ENCODE measurements at regions not wholly inside any gene's neighbourhood (a gene's known extent, or its start where the extent isn't known, plus 50 kb on each side); places are given as distances from the start of the nearest gene placed in this dataset.

DNA sequence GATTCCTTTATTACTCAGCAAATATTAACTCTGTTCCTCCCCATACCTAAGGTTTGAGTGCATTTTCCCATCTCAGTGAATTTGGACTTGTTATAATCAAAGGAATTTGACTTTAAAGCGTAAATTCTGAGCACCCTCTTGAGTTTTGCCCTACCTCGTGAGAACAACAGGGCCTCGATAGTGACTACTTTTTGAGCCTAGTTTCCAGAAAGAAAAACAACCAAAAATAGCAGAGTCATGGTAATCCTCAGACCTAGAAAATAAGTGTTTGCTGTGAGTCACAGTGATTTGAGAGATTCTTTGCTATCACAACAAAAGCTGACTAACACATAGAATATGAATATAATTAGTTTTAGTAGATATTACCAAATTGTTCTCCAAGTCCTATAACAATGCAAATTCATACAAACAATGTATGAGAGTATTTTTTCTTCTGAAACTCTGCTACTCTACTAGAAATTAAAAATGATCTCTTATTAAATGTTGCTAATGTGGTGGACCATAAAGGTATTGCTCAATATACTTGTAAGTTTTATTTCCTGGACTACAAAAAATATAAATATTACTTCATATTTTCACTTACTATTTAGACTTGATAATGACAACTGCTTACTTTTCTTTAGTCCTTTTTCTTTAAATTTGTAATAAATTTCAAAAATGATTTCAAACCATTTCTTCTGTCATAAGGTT lies 759.7 kb downstream of the BRINP1 start:
- no peak for DNase-seq

DNA sequence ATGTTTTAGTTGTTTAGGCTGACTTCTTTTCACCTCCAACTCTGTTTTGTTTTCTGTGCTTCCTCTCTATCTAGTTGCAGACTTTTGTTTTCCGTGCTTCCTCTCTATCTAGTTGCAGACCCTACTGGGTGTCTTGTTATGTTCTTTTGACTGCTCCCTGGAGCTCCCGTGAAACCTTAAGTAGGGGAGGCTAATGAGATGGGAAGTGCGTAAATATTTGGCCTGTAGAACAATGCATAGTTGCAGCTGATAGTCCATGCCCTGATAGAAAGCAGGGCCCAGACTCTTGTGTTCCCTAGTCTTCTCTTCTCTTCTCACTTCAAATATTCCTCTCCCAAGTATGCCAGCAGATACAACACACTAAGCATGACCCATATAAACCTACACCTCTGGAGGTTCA lies 757.0 kb downstream of the BRINP1 start:
- DNase-seq: no peak

DNA sequence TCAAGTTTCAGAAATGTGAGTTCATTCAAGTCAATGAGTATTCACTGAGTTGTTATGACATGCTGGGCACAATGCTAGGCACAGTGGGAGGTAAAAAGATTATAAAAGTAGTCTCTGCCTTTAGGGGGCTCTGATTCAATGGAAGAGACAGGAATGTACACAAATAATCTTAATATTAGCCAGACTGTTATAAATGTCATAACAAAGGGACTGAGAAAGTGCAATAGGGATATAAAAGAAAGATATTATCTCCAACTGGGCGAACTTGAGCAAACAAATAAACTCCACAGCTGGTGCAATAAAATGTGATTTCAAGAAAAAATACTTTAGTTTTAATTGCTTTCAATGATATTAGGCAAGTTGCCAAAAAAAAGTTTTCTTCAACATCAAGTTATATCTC lies 755.2 kb downstream of the BRINP1 start:
- DNase-seq: no peak

DNA sequence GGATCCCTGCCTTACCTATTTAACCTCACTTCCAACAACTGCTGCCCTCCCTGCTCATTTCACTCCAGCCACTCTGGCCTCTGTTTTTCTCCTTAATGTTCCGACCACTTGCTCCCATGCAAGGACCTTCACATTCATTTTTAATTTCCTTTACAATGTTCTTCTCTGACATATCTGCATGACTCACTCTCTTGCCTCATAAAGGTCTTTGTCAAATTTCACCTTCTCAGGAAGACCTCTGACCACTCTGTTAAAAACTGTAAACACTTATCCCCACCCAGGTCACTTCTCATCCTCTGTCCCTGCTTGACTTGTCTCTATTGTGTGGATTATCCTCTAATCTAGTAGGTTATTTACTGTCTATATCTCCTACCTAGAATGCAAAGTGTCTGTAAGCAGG lies 751.2 kb downstream of the BRINP1 start:
- no peak for DNase-seq

DNA sequence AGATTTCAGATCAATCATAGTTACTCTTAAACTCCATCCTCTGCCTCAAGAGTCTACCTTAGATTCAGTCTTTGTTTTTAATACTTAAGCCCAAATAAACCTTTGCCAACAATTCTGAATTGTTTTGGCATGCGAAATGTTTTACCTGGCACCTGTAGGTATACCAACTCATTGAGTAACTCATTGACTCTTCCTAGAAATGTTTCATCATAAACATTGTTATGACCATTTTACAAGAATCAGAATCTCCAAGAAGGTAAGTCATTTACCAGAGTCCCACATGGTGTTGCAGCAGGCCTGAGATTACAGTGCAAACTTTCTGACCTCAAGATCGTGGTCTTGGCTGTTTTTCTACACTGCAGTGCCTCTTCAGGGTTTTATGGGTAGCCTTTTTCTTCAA lies 750.4 kb downstream of the BRINP1 start:
- DNase-seq: no peak

DNA sequence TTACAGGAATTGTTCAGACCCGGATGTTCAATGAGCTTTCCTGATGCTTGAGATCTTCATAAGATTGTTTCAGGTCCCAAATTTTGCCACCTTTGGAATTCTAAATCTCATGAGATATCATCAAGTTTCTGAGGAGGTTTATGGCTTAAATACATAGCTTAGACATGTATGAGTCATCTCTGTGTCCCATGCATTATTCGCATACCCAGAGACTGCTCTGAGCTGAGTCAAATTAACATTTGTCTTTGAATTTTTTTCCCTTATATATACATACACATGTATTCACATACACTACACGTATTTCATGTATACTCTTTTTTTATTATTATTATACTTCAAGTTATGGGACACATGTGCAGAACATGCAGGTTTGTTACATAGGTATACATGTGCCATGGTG lies 744.6 kb downstream of the BRINP1 start:
- DNase-seq: no peak

DNA sequence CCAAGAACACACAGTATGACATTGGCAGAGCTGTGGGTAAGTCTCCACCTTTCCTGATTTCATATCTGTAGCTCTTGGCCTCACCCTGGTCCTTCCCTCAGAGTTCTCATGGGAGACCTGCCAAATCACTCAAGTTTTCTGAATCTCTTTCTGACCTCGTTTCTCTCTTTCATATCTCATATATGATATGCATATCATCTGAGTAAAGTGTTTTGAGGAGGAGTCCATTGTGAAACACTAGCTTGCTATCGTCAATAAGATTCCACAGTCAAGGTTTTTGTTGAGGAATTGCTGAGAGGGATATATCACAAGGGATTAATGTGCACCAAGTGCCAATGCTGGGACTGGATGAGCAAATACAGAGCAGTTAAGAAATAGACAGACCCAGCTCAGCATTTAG lies 739.2 kb downstream of the BRINP1 start:
- DNase-seq: no peak

DNA sequence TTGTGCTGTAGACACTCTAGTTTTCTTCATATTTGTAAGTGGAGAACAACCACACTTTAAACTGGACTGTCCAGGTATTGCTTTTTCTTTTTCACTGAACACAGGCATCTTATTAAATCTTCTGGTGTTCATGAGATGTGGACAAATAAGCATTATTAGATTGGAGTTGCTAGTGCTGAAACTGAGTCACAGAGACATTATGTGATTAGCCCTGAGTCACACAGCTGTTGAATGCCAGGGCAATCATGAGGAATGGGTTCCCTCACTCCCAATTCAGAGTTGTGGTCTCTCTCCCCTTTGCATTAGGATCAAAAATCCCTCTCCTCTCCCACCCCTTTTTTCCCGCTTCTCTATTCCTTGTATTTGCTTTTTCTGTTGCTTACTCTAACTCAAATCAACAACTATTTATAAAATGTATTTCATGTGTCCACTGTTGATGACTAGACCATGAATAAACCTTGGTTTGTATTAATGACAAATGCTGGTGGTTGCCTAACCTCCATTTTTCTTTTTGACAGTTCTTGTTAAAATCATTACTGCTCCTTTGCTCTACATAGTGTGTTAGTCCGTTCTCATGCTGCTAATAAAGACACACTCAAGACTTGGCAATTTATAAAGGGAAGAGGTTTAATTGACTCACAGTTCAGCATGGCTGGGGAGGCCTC lies 738.2 kb downstream of the BRINP1 start:
- DNase-seq: no peak

DNA sequence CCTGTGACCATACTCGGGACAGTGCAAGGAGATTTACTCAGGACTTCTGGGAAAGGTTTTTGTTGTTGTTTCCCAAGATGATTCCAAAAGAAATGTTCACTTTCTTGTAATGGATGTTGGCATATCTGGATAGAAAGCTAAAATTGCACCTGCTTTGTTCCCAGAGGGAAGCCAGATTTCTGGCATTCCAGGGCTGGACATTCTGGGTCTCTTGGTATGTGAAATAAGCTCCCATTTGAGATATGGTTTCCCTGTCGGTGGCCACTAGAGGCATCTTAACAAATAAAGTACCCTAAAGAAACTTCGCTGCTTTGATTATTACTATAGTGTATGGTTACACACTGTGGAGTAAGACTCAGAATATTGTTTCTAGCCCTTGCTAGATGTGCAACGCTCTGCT lies 737.3 kb downstream of the BRINP1 start:
- no peak for DNase-seq

DNA sequence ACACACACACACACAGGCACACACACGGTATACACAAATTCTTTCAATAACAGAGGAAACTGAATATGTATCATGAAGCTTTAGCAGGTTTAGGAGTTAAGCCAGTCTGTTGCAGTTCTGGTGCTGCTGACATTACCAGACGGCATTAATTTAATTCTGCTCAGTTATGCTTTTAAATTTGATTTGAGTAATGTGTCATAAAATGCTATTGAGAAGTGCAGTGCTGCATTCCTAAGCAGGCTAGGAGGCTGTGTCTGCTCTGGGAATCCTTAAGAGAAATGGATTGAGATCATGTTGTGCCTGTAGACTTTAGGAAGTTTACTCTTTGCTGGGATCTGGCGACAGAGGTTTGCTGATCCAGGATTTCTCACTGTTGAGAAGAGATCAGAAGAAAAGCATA lies 733.8 kb downstream of the BRINP1 start:
- no peak for DNase-seq

DNA sequence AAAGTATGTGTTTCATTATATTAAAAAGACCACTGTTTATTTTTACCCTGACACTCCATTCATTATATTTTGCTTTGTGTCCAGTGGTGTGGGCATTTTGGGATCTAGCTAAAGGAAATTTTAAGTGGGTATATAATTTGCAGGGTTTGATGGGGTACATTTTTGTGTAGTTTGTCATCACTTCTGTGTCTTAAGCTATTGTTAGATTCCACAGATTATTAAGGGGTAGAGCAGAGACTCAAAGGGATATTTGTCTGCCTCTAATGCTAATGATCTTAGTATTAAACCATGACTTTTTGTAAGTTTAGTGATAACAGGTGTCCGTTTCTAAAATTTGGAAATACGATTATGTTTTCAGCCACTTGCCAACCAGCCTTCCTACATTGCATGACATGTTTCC lies 731.6 kb downstream of the BRINP1 start:
- no peak for DNase-seq

DNA sequence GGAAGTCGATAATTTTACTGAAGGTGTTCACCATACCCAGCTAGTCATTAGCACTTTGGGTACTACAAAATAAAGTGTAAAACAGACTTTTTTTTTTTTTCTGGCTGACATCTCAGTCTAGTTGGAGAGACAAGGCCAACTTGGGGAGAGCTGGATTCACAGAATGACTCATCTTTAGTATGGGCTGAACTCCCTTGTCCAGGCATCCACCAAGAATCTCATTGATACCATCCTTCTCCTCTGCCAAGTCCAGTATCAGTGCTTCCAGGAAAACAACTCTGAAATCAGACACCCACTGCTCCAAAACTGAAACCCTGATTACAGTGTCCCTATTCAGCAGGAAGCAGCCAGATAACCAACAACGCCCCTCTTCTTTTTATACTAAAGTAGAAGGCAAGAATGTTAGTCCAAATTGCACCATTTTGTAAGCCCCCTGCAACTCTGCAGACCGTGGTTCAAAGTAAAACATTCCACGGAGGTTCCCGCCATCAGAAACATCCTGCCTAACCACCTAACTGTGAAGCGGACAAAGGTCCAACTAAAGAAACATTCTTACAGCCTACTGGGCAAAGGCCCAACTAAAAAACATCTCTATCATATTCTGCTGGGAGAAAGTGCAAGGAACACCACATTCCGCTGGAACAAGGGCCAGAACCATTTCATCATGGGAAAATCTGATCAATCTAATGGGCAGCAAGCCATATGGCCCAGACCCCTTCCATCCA lies 728.2 kb downstream of the BRINP1 start:
- no peak for DNase-seq

DNA sequence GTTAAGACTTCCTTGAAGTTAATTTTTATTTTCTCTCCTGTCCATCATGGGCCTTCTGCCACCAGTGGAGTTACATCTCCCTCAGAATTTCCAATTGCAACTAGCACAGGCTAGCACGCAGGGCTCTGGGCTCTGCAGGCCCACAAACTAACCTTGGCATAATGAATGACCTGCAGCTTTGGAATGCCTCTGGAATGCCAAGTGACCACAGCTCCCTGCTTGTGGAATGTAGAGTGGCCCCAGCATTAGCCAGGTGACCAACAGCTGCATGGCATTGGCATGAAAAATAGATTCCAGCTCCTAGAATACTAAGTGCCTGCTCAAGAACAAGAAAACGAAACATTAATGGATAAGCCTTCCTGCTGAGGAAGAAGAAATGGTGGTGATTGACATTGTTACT lies 726.1 kb downstream of the BRINP1 start:
- DNase-seq: no peak

DNA sequence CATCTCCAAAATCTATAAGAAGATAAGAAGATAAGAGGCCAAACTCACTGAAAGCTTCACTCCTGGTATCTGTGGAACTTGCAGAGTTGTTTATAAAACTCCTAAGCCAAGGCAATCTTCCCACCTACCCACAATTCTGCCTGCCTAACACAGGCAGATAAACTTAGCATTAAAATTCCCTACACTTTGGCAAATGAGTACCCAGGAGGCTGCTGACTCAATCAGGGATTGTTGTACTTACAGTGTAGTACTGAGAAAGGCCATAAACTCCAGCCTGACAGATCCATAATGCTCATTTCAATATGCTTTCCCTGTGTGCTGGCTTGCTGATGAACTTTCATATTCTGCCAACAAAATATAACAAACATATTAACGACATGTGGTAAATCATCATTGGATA lies 725.2 kb downstream of the BRINP1 start:
- no peak for DNase-seq

DNA sequence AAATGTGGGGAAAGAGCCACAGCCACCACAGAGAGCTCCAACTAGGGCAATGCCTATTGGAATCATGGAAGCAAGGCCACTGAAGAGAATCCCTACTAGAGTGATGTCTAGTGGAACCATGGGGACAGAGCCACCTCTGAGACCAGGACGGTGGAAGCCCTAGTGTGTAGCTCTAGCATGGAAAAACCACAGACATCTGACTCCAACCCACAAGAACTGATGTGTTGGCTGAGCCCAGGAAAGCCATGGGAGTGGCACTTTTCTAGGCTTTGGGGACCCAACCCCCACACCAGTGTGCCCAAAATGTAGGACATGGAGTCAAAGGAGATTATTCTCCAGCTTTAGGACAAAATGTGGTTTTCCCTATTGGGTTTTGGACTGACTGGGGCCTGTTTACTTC lies 721.9 kb downstream of the BRINP1 start:
- DNase-seq: no peak

DNA sequence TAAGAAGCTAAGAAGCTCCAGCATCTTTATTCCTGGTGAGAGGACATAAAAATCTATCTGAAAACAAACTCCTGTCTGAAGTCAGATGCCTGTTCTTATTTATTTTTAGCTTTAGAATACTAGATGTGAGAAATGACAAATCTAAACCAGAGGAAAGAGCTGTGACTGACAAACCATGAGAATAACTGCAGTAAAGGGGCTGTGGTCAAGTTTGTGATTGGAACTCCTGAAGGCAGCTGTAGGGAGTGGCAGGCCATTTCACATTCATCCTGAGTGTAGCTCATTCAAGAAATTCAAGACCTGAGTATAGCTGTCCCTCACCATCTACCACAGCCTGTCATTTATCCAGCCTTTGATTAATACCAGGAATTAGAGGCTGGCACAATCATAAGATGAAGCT lies 718.8 kb downstream of the BRINP1 start:
- no peak for DNase-seq

DNA sequence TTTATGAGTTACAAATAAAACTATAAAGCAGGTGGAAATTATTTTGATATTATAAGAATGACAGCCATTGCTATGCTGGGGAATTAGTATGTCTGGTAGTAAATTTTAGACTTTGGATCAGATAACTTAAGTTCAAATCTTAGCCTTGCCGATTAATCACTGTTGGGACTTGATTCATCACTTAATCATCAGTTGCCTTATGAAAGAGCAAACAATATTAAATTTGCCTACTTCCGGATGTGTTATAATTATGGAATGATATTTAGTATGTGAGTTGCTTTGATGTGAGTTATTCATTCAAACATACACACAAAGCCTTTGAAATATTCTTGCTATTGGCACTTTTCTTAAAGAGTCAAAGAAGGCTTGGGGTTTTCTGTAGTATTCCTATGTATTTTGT lies 717.7 kb downstream of the BRINP1 start:
- no peak for DNase-seq

DNA sequence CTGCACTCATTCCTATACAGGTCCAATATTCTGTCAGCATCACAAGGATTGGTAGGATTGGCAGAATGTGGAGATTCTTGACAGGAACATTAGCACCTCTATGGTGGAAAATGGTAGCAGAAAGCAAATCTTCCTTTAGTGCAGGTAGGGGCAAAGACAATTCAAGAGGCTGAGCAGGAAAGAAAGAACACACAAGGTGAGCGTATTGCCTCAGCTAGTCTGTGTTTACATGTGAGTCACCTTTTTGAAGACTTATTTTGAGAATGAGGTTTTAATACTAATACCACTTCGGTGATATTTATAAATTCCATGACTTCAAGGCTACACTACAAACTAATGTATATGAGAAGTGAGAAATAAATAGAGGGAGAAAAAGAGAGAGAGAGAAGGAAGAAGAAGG lies 717.0 kb downstream of the BRINP1 start:
- DNase-seq: no peak

DNA sequence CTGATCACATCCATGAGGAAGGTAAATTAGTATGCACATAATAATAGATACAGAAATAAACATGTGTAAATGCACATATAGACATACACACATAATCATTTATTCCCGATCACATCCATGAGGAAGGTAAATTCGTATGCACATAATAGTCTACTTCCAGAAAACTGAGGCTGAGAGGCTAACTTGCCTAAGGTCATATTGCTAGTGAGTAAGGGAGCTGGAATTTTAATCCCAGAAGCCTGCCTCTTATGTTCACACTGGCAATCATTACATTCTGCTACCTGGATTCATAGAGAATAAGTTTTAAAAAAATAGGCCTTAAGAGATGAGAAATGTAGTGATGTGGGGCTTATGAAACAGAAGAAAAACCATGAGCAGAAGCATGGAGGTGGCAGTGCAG lies 716.3 kb downstream of the BRINP1 start:
- DNase-seq: no peak

DNA sequence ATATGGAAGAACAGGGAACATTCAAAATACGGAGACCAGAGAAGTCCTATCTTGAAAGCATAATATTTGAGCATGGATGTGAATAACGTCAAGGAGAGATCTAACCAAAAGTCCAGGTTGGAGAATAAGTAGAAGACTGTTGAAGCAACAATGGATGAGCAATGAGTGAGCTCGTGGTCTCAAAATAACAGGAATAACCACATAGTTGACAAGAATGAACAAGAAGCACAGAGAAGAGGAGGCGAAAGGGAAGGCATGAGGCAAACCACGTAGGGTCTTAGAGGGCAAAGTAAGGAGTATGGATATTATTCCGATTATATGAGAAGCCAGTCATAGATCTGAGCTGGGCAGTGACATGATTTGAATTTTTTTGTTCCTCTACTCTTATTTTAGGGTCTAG lies 710.2 kb downstream of the BRINP1 start:
- DNase-seq: no peak

DNA sequence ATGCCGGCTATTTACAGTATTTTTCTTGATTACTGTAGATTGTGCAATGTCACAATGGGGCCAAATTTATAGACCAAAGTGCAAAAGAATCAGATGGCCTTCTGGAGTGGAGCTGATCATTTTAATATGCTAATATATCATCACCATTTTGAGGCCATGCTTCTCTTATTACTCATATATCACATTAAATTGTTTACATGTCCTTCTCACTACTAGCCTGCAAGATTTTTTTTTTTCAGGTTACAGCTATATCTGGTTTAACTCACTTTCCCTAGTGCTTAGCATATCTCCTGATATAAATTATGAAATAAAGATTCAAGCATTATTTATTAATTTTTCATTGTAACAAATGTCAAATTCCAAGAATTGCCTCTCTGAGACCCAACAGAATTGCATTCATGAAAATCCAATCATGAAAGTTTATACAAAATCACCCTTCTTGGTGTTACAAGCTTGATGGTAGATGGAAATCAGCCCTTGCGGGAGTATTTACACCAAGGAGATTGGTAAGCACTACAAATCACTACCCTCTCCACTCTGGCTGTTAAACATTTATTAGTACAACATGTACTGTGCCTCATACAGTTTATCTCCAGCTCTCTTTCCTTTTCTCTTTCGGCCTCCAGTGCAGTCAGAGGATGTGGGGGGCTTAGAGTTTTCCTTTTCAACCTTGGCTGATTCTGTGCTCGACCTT lies 703.9 kb downstream of the BRINP1 start:
- no peak for DNase-seq

DNA sequence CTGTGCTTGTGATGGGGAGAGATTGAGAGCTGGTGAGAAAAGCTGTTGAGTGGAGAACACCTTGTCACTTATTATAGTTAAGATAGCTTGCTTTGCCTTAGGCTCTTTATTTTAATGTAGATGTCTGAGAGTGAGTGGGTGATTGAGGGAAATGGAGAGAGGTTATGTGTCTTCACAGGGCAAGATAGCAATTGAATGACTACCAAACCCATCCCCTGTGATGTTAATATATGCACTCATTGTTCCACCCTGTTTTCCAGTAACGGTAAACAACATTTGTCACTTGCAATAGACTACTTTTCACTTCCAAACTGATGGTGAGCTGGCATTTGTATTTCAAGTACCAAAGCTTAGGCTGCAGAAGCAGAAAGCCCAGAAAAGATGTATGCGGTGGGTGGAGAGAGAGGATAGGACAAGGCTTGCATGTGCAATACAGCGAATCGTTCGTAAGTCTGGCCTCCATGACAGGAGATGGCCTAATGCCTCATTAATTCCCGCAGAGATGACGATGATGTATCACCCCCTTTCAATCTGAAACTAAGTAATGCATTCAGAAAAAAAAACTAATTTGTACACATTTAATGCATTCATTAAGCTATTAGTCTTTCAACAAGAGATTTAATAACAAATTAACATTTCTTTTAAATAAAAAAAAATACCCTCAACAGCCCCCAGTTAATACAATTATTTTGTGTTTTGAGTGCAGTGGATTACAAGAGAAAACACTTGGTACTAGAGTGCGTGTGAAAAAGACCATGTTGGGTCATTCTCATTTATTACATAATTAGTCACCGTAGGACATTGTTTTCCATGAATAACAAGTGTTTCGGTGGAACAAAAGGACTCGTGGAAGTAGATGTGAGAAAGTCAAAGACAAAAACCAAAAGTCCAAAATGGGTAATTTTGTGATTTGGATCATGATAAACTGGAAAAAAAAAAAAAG lies 699.0 kb downstream of the BRINP1 start:
- DNase-seq: no peak

DNA sequence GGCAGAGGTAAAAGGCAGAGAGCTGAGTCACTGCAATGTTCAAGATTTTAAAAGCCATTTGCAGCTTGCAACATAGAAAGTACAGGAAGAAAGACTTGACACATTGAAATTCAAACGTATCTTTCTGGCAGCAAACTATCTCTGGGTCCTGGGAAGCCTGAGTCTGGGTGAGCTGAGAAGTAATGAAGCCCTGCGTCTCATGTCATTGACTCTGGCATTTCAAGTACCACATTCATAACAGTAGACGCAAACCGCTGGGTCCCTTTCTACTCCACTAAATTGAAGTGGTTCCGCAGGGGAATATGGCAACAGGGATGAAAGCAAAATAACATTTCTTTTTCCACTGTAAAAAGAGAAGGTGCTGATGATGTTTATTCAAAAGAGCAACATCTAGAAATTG lies 694.3 kb downstream of the BRINP1 start:
- no peak for DNase-seq

Measured in stimulated activated CD8-positive, alpha-beta memory T cell treated with anti-CD3 and anti-CD28 coated beads, Interleukin-4, amount 100 ng/mL, for 48 hours (primary cell).